Lower leg skin (tissue), 4 donors: ENCODE measurements at regions not wholly inside any gene's neighbourhood (a gene's known extent, or its start where the extent isn't known, plus 50 kb on each side); places are given as distances from the start of the nearest gene placed in this dataset.

Source experiments
- DNase-seq, 2 donors: peaks; one replicate each; pipeline ENCODE4 v3.0.0-alpha.2; 2019; ENCODE audit warnings: low spot score in 2 of 2
- H3K4me3 ChIP-seq: fragments of 200-600 bp; sonication (generic); 2 replicates; pipeline ENCODE4 v1.5.1; 2017; ENCODE audit warnings: mild to moderate bottlenecking, low read depth; ENCODE audit not compliant: poor library complexity, severe bottlenecking
- CTCF ChIP-seq, 3 donors: fragments of 450-650 bp; IDR thresholded peaks; one replicate each; pipeline ENCODE4 v1.5.1; 2016; ENCODE audit warnings: antibody characterized with exemption in 3 of 3, mild to moderate bottlenecking in 3 of 3, moderate library complexity in 2 of 3
- POLR2A ChIP-seq, 2 donors: fragments of 450-650 bp; IDR thresholded peaks; one replicate each; pipeline ENCODE4 v1.6.1; 2016 to 2017; ENCODE audit warnings: antibody characterized with exemption in 2 of 2, mild to moderate bottlenecking in 1 of 2, moderate library complexity in 1 of 2
- WGBS, 2 donors: methylation state at CpG; one replicate each; pipeline ENCODE4 v1.1.5; 2018; 5-methylcytosine and 5-hydroxymethylcytosine counted together
- intact Hi-C: fragments of 100-400 bp; cut with DNase I; formaldehyde crosslinking; loops from one replicate; pipeline ENCODE4 v1.15.0; 2023; ENCODE audit warnings: low total_unique reads

GRCh38 chr2:6368281-6368680, 497.4 kb downstream of the CMPK2 start:
- no peak for DNase-seq
- WGBS, 2 donors: 82 to 92% methylated on average over 2 of the region's 2 CpGs

GRCh38 chr2:6369266-6369665, 496.4 kb downstream of the CMPK2 start:
- TF ChIP-seq CTCF (IDR thresholded peaks at IDR 0.05) (no peak), POLR2A (IDR thresholded peaks at IDR 0.05) (no peak)
- intact Hi-C loops: no loop called here
- no peak overlapping the region for H3K4me3 ChIP-seq
- DNase-seq: no peak
- 86 to 97% methylated on average over 3 of the region's 3 CpGs for WGBS, 2 donors

More at GRCh38 chr2:6368281-6368680, 497.4 kb downstream of the CMPK2 start:
- intact Hi-C loops: no loop called here
- TF ChIP-seq POLR2A (IDR thresholded peaks at IDR 0.05) (no peak), CTCF (IDR thresholded peaks at IDR 0.05) (no peak)
- no peak overlapping the region for H3K4me3 ChIP-seq

GRCh38 chr2:6370753-6371551, 494.8 kb downstream of the CMPK2 start:
- WGBS, 2 donors: 69 to 82% methylated on average over 7 of the region's 7 CpGs

GRCh38 chr2:6372317-6372901, 493.3 kb downstream of the CMPK2 start:
- 60 to 68% methylated on average over 3 of the region's 3 CpGs for WGBS, 2 donors
- H3K4me3 ChIP-seq: no peak overlapping the region
- no peak for DNase-seq
- intact Hi-C loops: no loop called here
- TF ChIP-seq POLR2A (IDR thresholded peaks at IDR 0.05) (no peak), CTCF (IDR thresholded peaks at IDR 0.05) (no peak)

More at GRCh38 chr2:6370753-6371551, 494.8 kb downstream of the CMPK2 start:
- H3K4me3 ChIP-seq: no peak overlapping the region
- TF ChIP-seq POLR2A (IDR thresholded peaks at IDR 0.05) (no peak), CTCF (IDR thresholded peaks at IDR 0.05) (no peak)
- DNase-seq: no peak
- intact Hi-C loops: no loop called here

- no peak for TF ChIP-seq CTCF (IDR thresholded peaks at IDR 0.05)
- no peak for TF ChIP-seq POLR2A (IDR thresholded peaks at IDR 0.05)
- intact Hi-C loops: no loop called here
- no peak for DNase-seq
- no peak overlapping the region for H3K4me3 ChIP-seq
- 53% methylated on average over 2 of the region's 2 CpGs for WGBS, 2 donors
Observed at GRCh38 chr2:6381326-6381725, 484.4 kb downstream of the CMPK2 start.
